ENCODE measurements at regions not wholly inside any gene's neighbourhood (a gene's known extent, or its start where the extent isn't known, plus 50 kb on each side); places are given as distances from the start of the nearest gene placed in this dataset.
"Not testable (repeated sequence)": the region's sequence is repeated elsewhere in the genome, so short reads cannot be mapped to it uniquely, and the experiment has no call there.

DNA sequence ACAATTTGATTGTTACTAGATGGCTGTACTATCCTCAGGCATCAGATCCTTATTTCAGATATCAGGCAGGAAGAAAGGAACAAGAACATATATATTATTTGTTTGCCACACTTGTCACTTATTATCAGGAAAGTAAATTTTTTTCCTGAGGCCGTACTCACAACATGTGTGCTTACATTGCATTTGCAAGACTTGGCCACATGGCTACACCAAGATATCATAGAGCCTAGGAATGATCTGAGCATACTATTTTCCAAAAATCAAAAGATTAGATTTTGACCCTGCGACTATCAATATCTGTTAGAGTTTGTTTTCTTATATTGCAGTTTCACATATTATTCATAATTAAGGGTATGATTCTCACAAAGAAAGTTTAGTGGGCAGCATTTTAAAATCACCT, 426.2 kb upstream of the BCHE start:
- Histone ChIP-seq H3K9me3 (no peaks in the 10 kb centered on the region), H3K4me1 (no peaks in the 10 kb centered on the region), H3K9ac (ENCODE audit: low read depth in 2 of 2, low read length in 2 of 2) (no peak overlapping the region), H3K27ac (no peak overlapping the region), H3K4me3 (no peak overlapping the region), H3K27me3 (no peaks in the 10 kb centered on the region), H3K36me3 (no peaks in the 10 kb centered on the region)
- DNase-seq, result no peak
- intact Hi-C loops (cut with DNase I), result no loop called here
- TF ChIP-seq CTCF (IDR thresholded peaks at IDR 0.05), result no peak

DNA sequence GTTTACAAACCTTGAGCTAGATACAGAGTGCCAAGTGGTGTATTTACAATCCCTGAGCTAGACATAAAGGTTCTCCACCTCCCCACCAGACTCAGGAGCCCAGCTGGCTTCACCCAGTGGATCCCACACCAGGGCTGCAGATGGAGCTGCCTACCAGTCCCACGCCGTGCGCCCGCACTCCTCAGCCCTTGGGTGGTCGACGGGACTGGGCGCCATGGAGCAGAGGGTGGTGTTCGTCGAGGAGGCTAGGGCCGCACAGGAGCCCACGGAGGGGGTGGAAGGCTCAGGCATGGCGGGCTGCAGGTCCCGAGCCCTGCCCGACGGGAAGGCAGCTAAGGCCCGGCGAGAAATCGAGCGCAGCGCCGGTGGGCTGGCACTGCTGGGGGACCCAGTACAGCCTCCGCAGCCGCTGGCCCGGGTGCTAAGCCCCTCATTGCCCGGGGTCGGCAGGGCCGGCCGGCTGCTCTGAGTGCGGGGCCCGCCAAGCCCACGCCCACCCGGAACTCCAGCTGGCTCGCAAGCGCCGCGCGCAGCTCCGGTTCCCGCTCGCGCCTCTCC, 421.1 kb upstream of the BCHE start:
- H3K9me3 ChIP-seq; DNase-seq; H3K36me3 ChIP-seq; H3K4me3 ChIP-seq; H3K9ac ChIP-seq (ENCODE audit: low read depth in 2 of 2, low read length in 2 of 2); H3K27ac ChIP-seq; H3K27me3 ChIP-seq; intact Hi-C loops (cut with DNase I); H3K4me1 ChIP-seq: not testable (repeated sequence)

GRCh38 chr3:166257715-166258114, 420.5 kb upstream of the BCHE start:
- Histone ChIP-seq H3K9me3 (no peaks in the 10 kb centered on the region), H3K9ac (ENCODE audit: low read depth in 2 of 2, low read length in 2 of 2) (no peak overlapping the region), H3K4me1 (no peaks in the 10 kb centered on the region), H3K4me3 (no peak overlapping the region), H3K36me3 (no peaks in the 10 kb centered on the region), H3K27ac (no peak overlapping the region), H3K27me3 (no peaks in the 10 kb centered on the region)
- no peak for DNase-seq
- intact Hi-C loops (cut with DNase I), result no loop called here
- no peak for TF ChIP-seq CTCF (IDR thresholded peaks at IDR 0.05)

GRCh38 chr3:166248784-166249183, 411.6 kb upstream of the BCHE start:
- no peaks in the 10 kb centered on the region for H3K9me3 ChIP-seq
- H3K4me3 ChIP-seq, result no peak overlapping the region
- no peak for DNase-seq
- H3K27me3 ChIP-seq, result no peaks in the 10 kb centered on the region
- intact Hi-C loops (cut with DNase I), result no loop called here
- TF ChIP-seq CTCF (IDR thresholded peaks at IDR 0.05), result no peak
- H3K9ac ChIP-seq (ENCODE audit: low read depth in 2 of 2, low read length in 2 of 2), result no peak overlapping the region
- no peak overlapping the region for H3K27ac ChIP-seq
- H3K36me3 ChIP-seq, result no peaks in the 10 kb centered on the region
- H3K4me1 ChIP-seq, result no peaks in the 10 kb centered on the region

GRCh38 chr3:166243511-166243910, 406.3 kb upstream of the BCHE start:
- TF ChIP-seq CTCF (IDR thresholded peaks at IDR 0.05), result no peak
- no peaks in the 10 kb centered on the region for H3K9me3 ChIP-seq

DNA sequence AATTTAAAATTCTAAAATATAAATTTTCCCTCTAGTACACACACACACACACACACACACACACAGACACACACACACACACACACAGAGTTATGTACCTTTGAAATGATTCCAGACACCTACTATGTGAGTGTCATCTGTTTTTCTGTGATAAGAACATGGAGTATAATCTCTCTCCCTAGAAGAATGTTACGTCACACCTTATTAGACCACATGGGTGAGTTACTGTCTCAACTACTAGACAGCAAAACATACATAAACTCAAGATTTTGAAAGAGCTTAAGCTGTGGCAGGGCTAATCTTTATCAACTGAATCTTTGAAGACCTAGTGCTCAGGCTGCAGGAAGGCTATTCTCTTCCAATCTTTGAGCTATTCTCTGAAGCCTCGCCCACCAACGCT, 385.9 kb upstream of the BCHE start:
- H3K9ac ChIP-seq (ENCODE audit: low read depth in 2 of 2, low read length in 2 of 2), result no peak overlapping the region
- no peak for DNase-seq
- no peaks in the 10 kb centered on the region for H3K4me1 ChIP-seq
- H3K27me3 ChIP-seq, result no peaks in the 10 kb centered on the region
- H3K27ac ChIP-seq, result no peak overlapping the region
- intact Hi-C loops (cut with DNase I), result no loop called here
- no peak for TF ChIP-seq CTCF (IDR thresholded peaks at IDR 0.05)
- H3K36me3 ChIP-seq, result no peaks in the 10 kb centered on the region
- H3K4me3 ChIP-seq, result no peak overlapping the region
- H3K9me3 ChIP-seq, result no peaks in the 10 kb centered on the region

More at GRCh38 chr3:166243511-166243910, 406.3 kb upstream of the BCHE start:
- no peaks in the 10 kb centered on the region for H3K36me3 ChIP-seq
- H3K27ac ChIP-seq, result no peak overlapping the region
- H3K9ac ChIP-seq (ENCODE audit: low read depth in 2 of 2, low read length in 2 of 2), result no peak overlapping the region
- no peak overlapping the region for H3K4me3 ChIP-seq
- DNase-seq, result no peak
- H3K4me1 ChIP-seq, result no peaks in the 10 kb centered on the region
- intact Hi-C loops (cut with DNase I), result no loop called here
- no peaks in the 10 kb centered on the region for H3K27me3 ChIP-seq
